ENCODE measurements at regions not wholly inside any gene's neighbourhood (a gene's known extent, or its start where the extent isn't known, plus 50 kb on each side); places are given as distances from the start of the nearest gene placed in this dataset.

GRCh38 chr7:24517166-24517565 is 56.1 kb upstream of the PALS2 start:
- Mint-ChIP-seq H3K9me3 (no peaks in the 10 kb centered on the region), H3K27ac (no peak overlapping the region), H3K4me3 (no peak overlapping the region), H3K27me3 (ENCODE audit: low read depth) (peaks cover 38% of the 10 kb centered on the region), H3K36me3 (ENCODE audit: low read depth) (no peaks in the 10 kb centered on the region), H3K4me1 (ENCODE audit: low read depth) (no peaks in the 10 kb centered on the region)
- DNase-seq (ENCODE audit: low spot score), result no peak

- no peak for DNase-seq (ENCODE audit: low spot score)
- Mint-ChIP-seq H3K4me1 (ENCODE audit: low read depth) (no peaks in the 10 kb centered on the region), H3K36me3 (ENCODE audit: low read depth) (no peaks in the 10 kb centered on the region), H3K27me3 (ENCODE audit: low read depth) (peaks cover 40% of the 10 kb centered on the region), H3K4me3 (no peak overlapping the region), H3K9me3 (no peaks in the 10 kb centered on the region), H3K27ac (no peak overlapping the region)
These were observed 51.2 kb upstream of the PALS2 start for GRCh38 chr7:24521917-24522623.

Measured in T-helper 2 cell treated with Interferon-gamma antibody and Interleukin-4, amounts not matched to agents 5 μg/mL and 100 μg/mL, for 36 hours (primary cell).